ENCODE measurements at regions not wholly inside any gene's neighbourhood (a gene's known extent, or its start where the extent isn't known, plus 50 kb on each side); places are given as distances from the start of the nearest gene placed in this dataset.

DNA sequence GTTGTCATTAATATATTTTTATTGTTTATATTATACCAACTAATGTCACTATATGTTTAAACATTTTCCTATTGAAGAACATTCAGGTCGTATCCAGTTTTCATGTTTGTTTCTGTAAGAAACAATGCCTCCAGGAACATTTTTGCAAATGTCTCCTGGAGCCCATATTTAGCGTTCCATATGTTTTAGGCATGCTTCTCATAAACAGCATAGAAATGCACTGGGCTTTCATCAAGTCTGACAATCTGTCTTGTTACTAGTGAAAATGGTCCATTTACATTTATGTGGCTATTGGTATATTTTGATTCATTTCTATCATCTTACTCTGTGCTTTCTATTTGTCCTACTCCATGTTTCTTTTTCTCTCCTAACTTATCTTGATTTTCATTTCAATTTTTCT, 431.7 kb downstream of the TFAP2A start:
- TF ChIP-seq, protein P1, sequence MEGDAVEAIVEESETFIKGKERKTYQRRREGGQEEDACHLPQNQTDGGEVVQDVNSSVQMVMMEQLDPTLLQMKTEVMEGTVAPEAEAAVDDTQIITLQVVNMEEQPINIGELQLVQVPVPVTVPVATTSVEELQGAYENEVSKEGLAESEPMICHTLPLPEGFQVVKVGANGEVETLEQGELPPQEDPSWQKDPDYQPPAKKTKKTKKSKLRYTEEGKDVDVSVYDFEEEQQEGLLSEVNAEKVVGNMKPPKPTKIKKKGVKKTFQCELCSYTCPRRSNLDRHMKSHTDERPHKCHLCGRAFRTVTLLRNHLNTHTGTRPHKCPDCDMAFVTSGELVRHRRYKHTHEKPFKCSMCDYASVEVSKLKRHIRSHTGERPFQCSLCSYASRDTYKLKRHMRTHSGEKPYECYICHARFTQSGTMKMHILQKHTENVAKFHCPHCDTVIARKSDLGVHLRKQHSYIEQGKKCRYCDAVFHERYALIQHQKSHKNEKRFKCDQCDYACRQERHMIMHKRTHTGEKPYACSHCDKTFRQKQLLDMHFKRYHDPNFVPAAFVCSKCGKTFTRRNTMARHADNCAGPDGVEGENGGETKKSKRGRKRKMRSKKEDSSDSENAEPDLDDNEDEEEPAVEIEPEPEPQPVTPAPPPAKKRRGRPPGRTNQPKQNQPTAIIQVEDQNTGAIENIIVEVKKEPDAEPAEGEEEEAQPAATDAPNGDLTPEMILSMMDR (IDR thresholded peaks at IDR 0.05): no peak
- TF ChIP-seq POLR2A (IDR thresholded peaks at IDR 0.05): no peak
